ENCODE measurements at regions not wholly inside any gene's neighbourhood (a gene's known extent, or its start where the extent isn't known, plus 50 kb on each side); places are given as distances from the start of the nearest gene placed in this dataset.

GRCh38 chr6:118719351-118720124 lies 68.1 kb upstream of the CEP85L start:
- Histone ChIP-seq H4K20me1 (replicated peaks in 1 of 2; ENCODE audit: control insufficient read depth in 1 of 2, insufficient read depth in 2 of 2, low read length in 2 of 2) (no peaks in the 10 kb centered on the region), H2AFZ (ENCODE audit: low read length) (no peak overlapping the region), H3K18ac (ENCODE audit: extremely low read depth, low read length) (0 out of 2 replicates have a peak overlapping the region, but pooled peaks have one; percentile 19), H4K5ac (ENCODE audit: insufficient read length, low read depth, low read length) (no peak overlapping the region), H3K23ac (ENCODE audit: insufficient read length) (no peak overlapping the region), H2AK5ac (ENCODE audit: low read depth, low read length) (no peak overlapping the region), H3K9me3 (ENCODE audit: insufficient read depth in 2 of 2, low read depth in 1 of 2, low read length in 1 of 2) (no peaks in the 10 kb centered on the region), H3K36me3 (ENCODE audit: control insufficient read depth in 2 of 4, insufficient read depth in 4 of 4, low read length in 3 of 4) (no peaks in the 10 kb centered on the region), H2BK20ac (ENCODE audit: low read length) (no peak overlapping the region), H3K14ac (ENCODE audit: insufficient read length) (no peak overlapping the region), H2BK12ac (ENCODE audit: low read depth, low read length) (no peak overlapping the region), H3K4me2 (ENCODE audit: insufficient read depth in 1 of 2, low read depth in 2 of 2, low read length in 2 of 2) (no peak overlapping the region), H3K4me3 (ENCODE audit: extremely low read depth in 1 of 4, insufficient read depth in 2 of 4, low read depth in 3 of 4, low read length in 4 of 4) (no peak overlapping the region), H3K23me2 (ENCODE audit: low read depth, low read length) (no peaks in the 10 kb centered on the region), H2BK15ac (ENCODE audit: low read length) (no peak overlapping the region), H3K4ac (replicated peaks; ENCODE audit: insufficient read length, low read depth, low read length) (no peak overlapping the region), H3K56ac (replicated peaks; ENCODE audit: insufficient read length, low read depth, low read length) (no peak overlapping the region), H3K4me1 (replicated peaks in 1 of 4; ENCODE audit: control insufficient read depth in 3 of 4, insufficient read depth in 4 of 4, low read length in 3 of 4) (peaks cover 0 to 3% (median 0%) of the 10 kb centered on the region in 4 experiments; a peak in 1 of 7 replicates), H3K79me1 (ENCODE audit: low read depth, low read length) (no peaks in the 10 kb centered on the region), H2BK5ac (ENCODE audit: low read depth, low read length) (no peak overlapping the region), H4K91ac (replicated peaks; ENCODE audit: insufficient read length, low read length) (no peak overlapping the region), H3K79me2 (ENCODE audit: control insufficient read depth in 1 of 2, insufficient read depth in 2 of 2, low read length in 2 of 2) (no peaks in the 10 kb centered on the region), H3K9ac (replicated peaks in 1 of 4; ENCODE audit: extremely low read depth in 1 of 4, low read depth in 3 of 4, low read length in 3 of 4) (no peak overlapping the region), H3K27ac (ENCODE audit: low read depth, low read length) (no peak overlapping the region), H3K27me3 (replicated peaks in 1 of 4; ENCODE audit: control insufficient read depth in 3 of 4, extremely low read depth in 1 of 4, insufficient read depth in 3 of 4, low read length in 3 of 4) (no peaks in the 10 kb centered on the region; a peak in 1 of 7 replicates), H4K8ac (ENCODE audit: extremely low read depth, insufficient read depth, low read length) (no peak overlapping the region), H2BK120ac (replicated peaks; ENCODE audit: low read depth, low read length) (no peak overlapping the region)
- FAIRE-seq = no peak
- POLR2A ChIA-PET (ENCODE audit: partially characterized antibody) = interaction anchor here (0.5 kb wide), 1 partner anchor 103 kb away, joined by 3 read pairs; no protein-coding TSS in a partner anchor
- CTCF ChIA-PET (ENCODE audit: partially characterized antibody) = interaction anchor here (1.3 kb wide), 1 partner anchor 12 kb away, joined by 3 read pairs; no protein-coding TSS in a partner anchor
- WGBS, 2 experiments (ENCODE audit: extremely low coverage in 1 of 2, insufficient coverage in 1 of 2, insufficient read length in 1 of 2, insufficient replicate concordance in 2 of 2, low coverage in 1 of 2, low lambda C conversion rate in 2 of 2, missing lambda C conversion rate in 1 of 2) = 88% methylated on average over 6 of the region's 6 CpGs; no CpG with 5 or more reads in 1 of the 2 experiments
- TF ChIP-seq E2F6 (IDR thresholded peaks at IDR 0.05) (no peak), CTCF (IDR thresholded peaks at IDR 0.05; ENCODE audit: control extremely low read depth in 1 of 3, insufficient read depth in 1 of 3, low read depth in 1 of 3, low read length in 3 of 3) (no peak), SIRT6 (IDR thresholded peaks at IDR 0.05; ENCODE audit: low read length) (no peak), CHD2 (IDR thresholded peaks at IDR 0.05; ENCODE audit: low read length) (no peak), SIN3A (conservative IDR thresholded peaks at IDR 0.05 in 1 of 2, IDR thresholded peaks at IDR 0.05 in 1 of 2; ENCODE audit: low read depth in 1 of 2, low read length in 2 of 2) (no peak), MAFK (IDR thresholded peaks at IDR 0.05; ENCODE audit: low read depth, low read length) (no peak)
- no peak for DNase-seq (ENCODE audit: low read depth in 1 of 2, low spot score in 2 of 2)

Data from H1 (cell line).